Fibroblast of peridontal ligament (primary cell): ENCODE measurements at regions not wholly inside any gene's neighbourhood (a gene's known extent, or its start where the extent isn't known, plus 50 kb on each side); places are given as distances from the start of the nearest gene placed in this dataset.

Experiments used
- DNase-seq: peaks from one replicate; pipeline ENCODE4 v3.0.0-alpha.2; 2010; ENCODE audit errors: extremely low read depth

DNA sequence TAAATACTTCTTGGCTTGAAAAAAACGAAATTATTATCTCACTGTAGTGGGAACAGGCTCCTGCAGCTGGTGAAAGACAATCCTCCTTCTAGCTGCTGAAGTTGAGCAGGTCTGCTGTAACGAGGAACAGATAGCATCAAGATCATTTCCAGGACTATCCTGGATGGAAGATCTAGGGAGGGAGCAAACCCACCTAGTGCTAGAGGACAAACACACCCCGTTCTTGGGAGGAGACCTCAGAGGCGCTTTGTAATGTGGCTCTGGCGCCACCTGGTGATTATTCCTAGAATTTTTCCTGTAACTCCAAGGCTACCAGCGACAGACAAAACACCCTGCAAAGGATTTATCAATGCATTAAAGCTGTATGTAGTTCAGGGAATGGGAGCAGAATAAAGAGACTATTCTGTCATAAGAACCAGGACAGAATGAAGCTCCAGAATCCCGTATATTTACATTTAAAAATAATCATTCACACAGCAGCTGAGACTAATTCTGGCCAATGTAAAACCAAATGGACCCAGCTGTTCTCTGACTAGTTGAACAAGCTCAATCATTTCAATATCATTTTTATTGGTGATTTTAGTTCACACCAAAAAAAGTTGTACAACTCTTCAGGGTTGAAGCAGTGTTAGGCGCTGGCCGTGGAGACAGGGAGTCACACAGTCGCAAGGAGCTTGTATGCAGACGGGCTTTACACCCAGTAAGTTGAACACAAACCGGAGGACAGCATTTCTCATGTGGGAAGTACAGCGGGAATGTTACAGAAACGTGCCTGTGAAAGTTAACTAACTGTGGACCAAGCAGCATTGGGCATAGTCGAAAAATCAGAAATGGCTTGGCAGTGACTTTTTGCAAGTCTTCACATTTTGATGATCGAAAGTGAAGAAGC is 290.3 kb downstream of the TRIB2 start:
- peak; percentile 85 for DNase-seq

- peak; percentile 68 for DNase-seq
Observed at GRCh38 chr2:13009027-13009642, 292.4 kb downstream of the TRIB2 start.

- no peak for DNase-seq
Observed at GRCh38 chr2:13010283-13010682, 293.5 kb downstream of the TRIB2 start.

DNA sequence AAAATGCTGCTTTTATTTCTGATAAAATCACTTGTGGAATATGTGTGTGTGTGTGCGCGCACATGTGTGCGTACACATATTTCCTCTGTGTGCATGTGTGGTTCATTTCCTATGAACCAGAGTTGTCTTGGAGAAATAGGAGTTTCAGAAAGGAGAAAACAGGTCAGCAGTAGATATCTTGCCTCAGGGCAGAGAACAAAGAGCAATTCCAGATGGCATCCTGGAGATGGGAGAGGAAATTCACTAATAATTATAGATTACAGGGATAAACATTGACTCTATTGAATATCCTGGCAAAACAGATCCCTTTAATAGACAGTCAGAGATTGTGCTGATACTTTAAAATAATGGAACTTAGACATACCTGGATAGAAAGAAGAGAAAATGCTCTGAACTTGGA is 298.0 kb downstream of the TRIB2 start:
- no peak for DNase-seq

- DNase-seq: no peak
Observed at GRCh38 chr2:13015532-13016320, 299.0 kb downstream of the TRIB2 start.

DNA sequence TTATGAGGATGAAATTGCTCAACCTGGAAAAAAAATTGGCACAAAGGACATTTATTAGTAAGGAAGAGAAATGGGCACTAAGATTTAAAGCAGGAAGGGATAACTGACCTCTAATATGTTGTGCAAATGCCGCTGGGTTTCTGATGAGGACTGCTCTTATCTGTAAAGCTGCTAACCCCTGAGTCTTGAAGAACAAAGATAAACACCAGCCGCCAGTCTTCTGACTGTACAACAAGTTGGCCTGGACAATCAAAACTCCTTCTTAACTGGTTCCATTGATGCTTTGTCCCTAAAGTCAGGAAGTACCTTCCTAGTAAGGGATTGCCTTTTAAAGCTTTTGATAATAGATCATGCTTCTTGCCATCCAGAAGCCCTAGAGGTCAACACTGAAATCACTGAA is 301.8 kb downstream of the TRIB2 start:
- DNase-seq: no peak

DNA sequence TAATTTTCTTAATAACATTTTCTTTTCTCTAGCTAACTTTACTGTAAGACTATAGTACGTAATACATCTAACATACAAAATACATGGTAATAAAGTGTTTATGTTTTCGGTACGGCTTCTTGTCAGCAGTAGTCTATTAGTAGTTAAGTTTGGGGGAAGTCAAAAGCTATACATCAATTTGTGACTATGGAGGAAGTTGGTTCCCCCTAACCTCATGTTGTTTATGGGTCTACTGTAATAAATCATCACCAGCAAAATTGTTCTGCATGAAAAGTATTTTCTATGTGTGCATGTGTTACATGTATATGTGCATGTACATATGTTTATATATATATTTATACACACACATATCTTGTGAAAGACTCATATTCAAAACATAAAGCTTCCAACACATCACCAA is 303.0 kb downstream of the TRIB2 start:
- DNase-seq: no peak

GRCh38 chr2:13020469-13020868 is 303.7 kb downstream of the TRIB2 start:
- no peak for DNase-seq

DNA sequence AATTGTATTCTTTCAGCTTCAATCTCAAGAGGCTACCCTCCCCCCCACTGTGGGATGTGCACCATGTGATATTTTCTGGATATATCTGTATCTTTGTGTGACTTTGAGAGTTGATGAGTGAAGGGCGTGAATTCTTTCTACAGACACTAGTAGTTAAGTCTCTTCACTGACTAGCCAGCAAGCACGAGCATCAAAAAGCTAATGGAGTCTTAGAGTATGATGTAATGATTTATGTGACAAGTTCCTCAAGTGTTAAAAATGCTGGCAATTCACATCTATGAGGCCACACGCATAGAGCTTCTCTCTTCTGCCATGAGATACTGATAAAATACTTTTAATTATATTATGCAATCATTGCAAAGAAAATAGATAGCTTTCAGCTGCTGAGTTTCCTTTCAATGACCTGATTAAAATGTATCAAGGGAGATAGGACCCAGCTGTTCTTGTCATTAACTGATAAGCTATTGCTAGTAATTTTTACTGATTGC is 304.8 kb downstream of the TRIB2 start:
- no peak for DNase-seq

DNA sequence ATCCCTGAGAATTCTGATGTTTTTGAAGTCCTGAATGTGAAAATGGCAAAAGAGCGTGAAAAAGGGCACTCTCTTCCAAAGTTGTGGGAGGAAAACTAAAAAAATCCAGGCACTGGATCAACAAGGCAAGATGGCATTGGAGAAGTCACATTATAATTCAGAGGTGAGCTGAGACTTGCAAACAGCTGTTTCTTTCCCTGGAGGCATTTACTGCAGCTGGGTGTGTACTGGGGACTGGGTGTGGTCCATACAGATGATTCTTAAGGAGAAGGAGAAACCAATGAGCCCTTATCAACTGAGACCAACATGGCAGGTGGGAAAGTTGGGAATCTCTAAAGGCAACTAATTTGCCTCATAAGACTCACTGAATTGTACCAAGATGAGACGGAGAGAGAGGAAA is 313.9 kb downstream of the TRIB2 start:
- no peak for DNase-seq

DNA sequence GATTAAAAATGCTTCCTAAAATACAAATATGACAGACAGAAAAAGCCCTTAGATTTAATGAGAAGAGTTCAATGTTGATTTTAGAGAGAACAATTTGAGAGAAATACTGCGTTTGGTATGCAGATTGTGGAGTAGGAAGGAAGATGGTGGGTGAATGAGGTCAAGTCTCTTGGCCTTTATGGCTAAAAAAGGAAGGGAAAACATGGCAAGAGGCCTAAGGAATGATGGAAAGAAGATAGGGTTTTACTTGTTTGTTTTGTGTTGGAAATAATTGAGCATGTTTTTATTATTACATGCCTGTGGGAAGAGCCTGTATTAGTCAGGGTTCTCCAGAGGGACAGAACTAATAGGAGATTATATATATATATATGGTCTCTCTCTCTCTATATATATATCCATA is 318.1 kb downstream of the TRIB2 start:
- no peak for DNase-seq

DNA sequence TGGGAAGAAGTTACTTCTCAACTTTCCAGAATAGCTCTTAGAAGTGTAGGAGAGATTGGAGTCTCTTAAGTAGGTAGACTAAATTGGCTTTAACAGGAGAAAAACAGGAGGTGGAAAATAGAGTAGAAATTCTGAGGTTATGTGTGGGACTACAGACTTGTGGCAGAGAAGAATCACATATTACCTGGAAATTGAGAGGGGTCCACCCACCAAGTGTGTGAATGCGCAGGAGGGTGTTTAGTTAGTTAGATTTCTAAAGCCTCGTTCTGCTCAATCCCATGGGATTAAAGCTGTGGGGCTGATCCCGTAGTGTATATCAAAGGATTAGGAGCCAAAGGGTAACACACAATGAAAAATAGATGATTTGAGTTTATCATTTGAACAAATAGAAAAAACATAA is 319.1 kb downstream of the TRIB2 start:
- DNase-seq: no peak

- no peak for DNase-seq
Observed at GRCh38 chr2:13040043-13040442, 323.3 kb downstream of the TRIB2 start.

GRCh38 chr2:13046557-13047165 is 329.9 kb downstream of the TRIB2 start:
- peak; percentile 61 for DNase-seq

GRCh38 chr2:13050764-13051163 is 334.0 kb downstream of the TRIB2 start:
- peak; percentile 59 for DNase-seq

GRCh38 chr2:13052547-13052946 is 335.8 kb downstream of the TRIB2 start:
- no peak for DNase-seq

DNA sequence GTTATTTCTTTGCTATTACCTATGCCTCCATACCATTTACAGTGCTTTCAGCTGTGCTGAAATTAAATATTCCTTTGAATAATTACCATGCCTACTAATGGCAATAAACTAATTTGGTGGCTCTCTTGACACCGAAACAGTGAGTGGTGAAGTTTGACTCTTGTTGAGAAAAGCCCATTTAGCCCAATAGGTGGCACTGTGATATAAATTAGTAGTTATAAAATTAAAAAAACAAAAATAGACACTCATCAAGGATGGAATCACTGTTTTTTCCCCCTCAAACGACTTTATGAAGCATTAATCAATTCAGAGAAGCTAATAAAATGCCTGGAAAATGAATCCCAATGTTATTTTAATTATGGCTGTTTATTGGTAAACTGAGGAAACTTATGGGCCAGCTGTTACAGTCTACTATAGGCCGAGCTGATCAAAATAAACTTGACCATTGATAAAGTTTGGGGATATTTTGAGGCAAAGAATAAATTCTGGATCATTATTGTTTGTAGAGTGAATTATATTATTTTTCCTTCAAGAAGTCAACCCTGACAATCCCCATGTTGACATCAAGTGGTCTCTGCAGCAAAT is 339.6 kb downstream of the TRIB2 start:
- peak; percentile 43 for DNase-seq

- no peak for DNase-seq
Observed at GRCh38 chr2:13057671-13058070, 340.9 kb downstream of the TRIB2 start.

DNA sequence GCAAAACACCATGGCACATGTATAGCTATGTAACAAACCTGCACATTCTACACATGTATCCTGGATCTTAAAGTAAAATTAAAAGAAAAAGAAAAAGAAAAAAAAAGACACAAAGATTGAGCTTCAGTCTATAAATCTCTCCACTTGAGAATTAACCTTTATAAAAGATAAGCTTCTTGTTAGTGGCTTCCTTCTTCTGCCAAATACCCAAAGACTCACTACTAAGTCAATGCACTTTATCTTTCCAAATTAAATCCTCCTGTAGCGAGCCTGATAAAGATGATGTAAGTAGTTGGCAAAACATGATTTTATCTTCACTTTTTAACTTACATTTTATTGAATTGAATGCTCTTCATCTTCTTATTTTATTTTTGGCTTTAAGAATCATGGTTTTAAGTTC is 349.9 kb downstream of the TRIB2 start:
- no peak for DNase-seq

DNA sequence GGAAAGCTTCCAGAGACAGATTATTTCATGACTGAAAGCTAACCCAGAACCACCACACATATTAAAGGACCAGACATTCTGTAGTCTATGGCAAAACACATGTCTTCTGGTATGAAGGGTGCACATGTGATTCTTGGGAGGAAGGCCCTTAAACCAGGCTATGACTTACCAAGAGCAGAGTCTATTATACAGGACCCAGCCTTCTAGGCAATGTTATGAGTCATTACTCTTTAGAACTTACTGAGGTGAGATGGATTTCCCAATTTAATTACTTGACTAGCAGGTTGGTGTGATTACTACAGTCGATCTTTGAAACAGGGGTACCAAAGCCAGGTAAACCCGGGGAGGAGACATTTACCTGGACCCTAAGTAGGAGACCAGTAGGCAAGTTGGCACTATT is 350.8 kb downstream of the TRIB2 start:
- DNase-seq: no peak

DNA sequence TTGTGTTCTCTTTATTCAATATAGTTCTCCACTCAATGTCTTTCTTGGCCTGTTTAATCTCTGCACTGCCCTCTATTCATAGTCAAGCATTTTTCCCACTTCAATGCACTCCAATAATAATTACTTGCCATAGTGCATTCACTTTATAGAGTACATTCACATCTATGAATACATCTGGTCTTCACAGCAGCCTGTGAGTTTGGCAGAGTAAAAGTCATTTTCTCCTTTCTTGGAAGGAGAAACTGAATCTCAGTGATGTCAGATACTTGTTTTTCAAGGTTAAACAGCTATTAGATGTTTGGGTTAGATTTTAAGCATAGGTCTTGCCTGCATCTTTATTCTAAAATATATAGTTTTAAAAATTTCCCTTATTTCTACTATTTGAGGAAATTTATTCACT is 373.2 kb downstream of the TRIB2 start:
- no peak for DNase-seq

- DNase-seq: peak; percentile 1
Observed at GRCh38 chr2:13091455-13091854, 374.7 kb downstream of the TRIB2 start.
